K562 (cell line): ENCODE measurements at regions not wholly inside any gene's neighbourhood (a gene's known extent, or its start where the extent isn't known, plus 50 kb on each side); places are given as distances from the start of the nearest gene placed in this dataset.

Experiments used
- ATAC-seq: fragments of 200-7000 bp; cut with Tn5 transposase; 3 replicates; pipeline ENCODE4 v1.9.1; 2020; ENCODE audit warnings: moderate library complexity
- BruUV-seq: library from RNA; stranded (reverse); fragments of 400-500 nt; replicated peaks from 2 replicates; lab custom pipeline; 2021; lab: Mats Ljungman, UMichigan
- CTCF ChIA-PET: fragments of 300-600 bp; formaldehyde crosslinking; extraction: SDS; loops from one replicate; lab custom pipeline; 2021; ENCODE audit warnings: low intra/inter-chr PET ratio; lab: Yijun Ruan, JAX
- POLR2A ChIA-PET: fragments of 300-600, 350-650 bp; sonication (Branson Sonifier 250); formaldehyde crosslinking; extraction: SDS; loops from one replicate; lab custom pipeline; 2021; ENCODE audit warnings: antibody characterized with exemption, inconsistent platforms; lab: Yijun Ruan, JAX
- DNase-seq, 4 experiments: peaks; one replicate each; pipeline versions ENCODE4 v3.0.0 to v3.0.0-alpha.2; 2011 to 2018; ENCODE audit warnings: low spot score in 3 of 4, mixed read lengths in 3 of 4; ENCODE audit errors: extremely low read depth in 1 of 4
- FAIRE-seq: peaks from 2 replicates; lab custom pipeline; 2011; peaks lifted over from hg19 to GRCh38; lab: Jason Lieb, UNC
- H2AFZ ChIP-seq: 2 replicates; pipeline ENCODE4 v1.6.0; 2011; ENCODE audit warnings: low read depth, low read length, control low read depth, inconsistent platforms
- H3K27ac ChIP-seq: fragments of 200-600 bp; 3 replicates; pipeline ENCODE4 v1.8.0; 2011; ENCODE audit warnings: low read depth, mild to moderate bottlenecking, control low read depth, inconsistent platforms, low read length, moderate library complexity, mixed read lengths; ENCODE audit errors: extremely low read depth
- H3K27me3 ChIP-seq, 2 experiments: fragments of 300-600 bp in 1 of 2; 2 replicates in 1 of 2; 3 replicates in 1 of 2; pipeline versions ENCODE4 v1.6.0 to v1.8.0; 2011; ENCODE audit warnings: inconsistent platforms in 2 of 2, low read length in 2 of 2, mild to moderate bottlenecking in 1 of 2, mixed read lengths in 1 of 2, moderate library complexity in 1 of 2; ENCODE audit not compliant: control insufficient read depth in 2 of 2, insufficient read depth in 2 of 2
- H3K36me3 ChIP-seq: fragments of 300-600 bp; 3 replicates; pipeline ENCODE4 v1.8.0; 2011; ENCODE audit warnings: mild to moderate bottlenecking, low read length, inconsistent platforms; ENCODE audit not compliant: control insufficient read depth, insufficient read depth
- H3K4me1 ChIP-seq, 2 experiments: fragments of 200-600 bp in 1 of 2; replicated peaks in 1 of 2; 2 replicates in 1 of 2; 3 replicates in 1 of 2; pipeline versions ENCODE4 v1.5.1 to v1.8.0; 2011; ENCODE audit warnings: inconsistent platforms in 2 of 2, low read length in 2 of 2, mild to moderate bottlenecking in 1 of 2, mixed read lengths in 1 of 2, moderate library complexity in 1 of 2; ENCODE audit not compliant: control insufficient read depth in 2 of 2, insufficient read depth in 2 of 2
- H3K4me2 ChIP-seq: 2 replicates; pipeline ENCODE4 v1.6.1; 2011; ENCODE audit warnings: low read length, control low read depth, inconsistent platforms, mixed read lengths; ENCODE audit not compliant: insufficient read depth
- H3K4me3 ChIP-seq: fragments of 200-600 bp; sonication (generic), shearing (Covaris generic); 2 replicates; pipeline ENCODE4 v1.5.1; 2016; ENCODE audit warnings: control low read depth, inconsistent platforms
- H3K79me2 ChIP-seq: fragments of 200-600 bp; 3 replicates; pipeline ENCODE4 v1.8.0; 2011; ENCODE audit warnings: low read length, inconsistent platforms; ENCODE audit not compliant: control insufficient read depth, insufficient read depth
- H3K9ac ChIP-seq, 2 experiments: 2 replicates each; pipeline versions ENCODE4 v1.6.0 to v1.6.1; 2011; ENCODE audit warnings: low read depth in 2 of 2, low read length in 2 of 2, control low read depth in 1 of 2, inconsistent platforms in 1 of 2, mild to moderate bottlenecking in 1 of 2, mixed read lengths in 1 of 2; ENCODE audit not compliant: insufficient read depth in 1 of 2
- H3K9me1 ChIP-seq: one replicate; pipeline ENCODE4 v1.6.0; 2011; ENCODE audit warnings: inconsistent platforms, mild to moderate bottlenecking, low read length, moderate library complexity; ENCODE audit not compliant: control insufficient read depth, insufficient read depth
- H3K9me3 ChIP-seq: replicated peaks from 2 replicates; pipeline ENCODE4 v1.5.1; 2011; ENCODE audit warnings: low read depth, low read length, inconsistent platforms; ENCODE audit not compliant: control insufficient read depth, insufficient read depth
- H4K20me1 ChIP-seq: replicated peaks from 2 replicates; pipeline ENCODE4 v1.6.1; 2011; ENCODE audit warnings: low read length, inconsistent platforms, mixed read lengths; ENCODE audit not compliant: control insufficient read depth, insufficient read depth
- CBFA2T2 ChIP-seq: fragments of 450-650 bp; conservative IDR thresholded peaks from 2 replicates; pipeline ENCODE4 v1.6.1; 2017; ENCODE audit warnings: mild to moderate bottlenecking
- FOXJ3 ChIP-seq: sonication (generic); formaldehyde crosslinking; IDR thresholded peaks from 2 replicates; pipeline ENCODE4 v1.4.0; 2020; ENCODE audit warnings: mild to moderate bottlenecking, missing genetic modification reagents
- GTF2F1 ChIP-seq: IDR thresholded peaks from 2 replicates; pipeline ENCODE4 v1.6.1; 2011; ENCODE audit warnings: low read depth, low read length, improper control_type of control experiment
- MIER1 ChIP-seq: fragments of 450-650 bp; IDR thresholded peaks from 2 replicates; pipeline ENCODE4 v1.6.1; 2016; ENCODE audit warnings: antibody characterized with exemption, mild to moderate bottlenecking, low read depth
- NFATC3 ChIP-seq: fragments of 450-650 bp; IDR thresholded peaks from 2 replicates; pipeline ENCODE4 v1.6.1; 2017; ENCODE audit warnings: mild to moderate bottlenecking
- SAP30 ChIP-seq: fragments of 200-600 bp; sonication (generic); IDR thresholded peaks from 2 replicates; pipeline ENCODE4 v1.6.1; 2012; ENCODE audit warnings: borderline replicate concordance, low read depth, mild to moderate bottlenecking, moderate library complexity, low read length, control low read depth, inconsistent platforms; ENCODE audit not compliant: insufficient read depth, poor library complexity, severe bottlenecking
- TCF7 ChIP-seq: sonication (generic); IDR thresholded peaks from 2 replicates; pipeline ENCODE4 v1.6.1; 2016; ENCODE audit warnings: antibody characterized with exemption, borderline replicate concordance
- TFAM ChIP-seq: fragments of 250-450 bp; sonication (Bioruptor Pico); conservative IDR thresholded peaks from 2 replicates; pipeline ENCODE4 v1.5.0; 2021; ENCODE audit warnings: mild to moderate bottlenecking, moderate library complexity
- TGIF2 ChIP-seq: sonication (generic); formaldehyde crosslinking; IDR thresholded peaks from 2 replicates; pipeline ENCODE4 v1.8.1; 2022; ENCODE audit warnings: mild to moderate bottlenecking, missing genetic modification reagents, moderate library complexity
- THRAP3 ChIP-seq: fragments of 450-650 bp; IDR thresholded peaks from 2 replicates; pipeline ENCODE4 v1.6.1; 2016; ENCODE audit warnings: mild to moderate bottlenecking, inconsistent platforms, borderline replicate concordance
- ZNF174 ChIP-seq: fragments of 250-450 bp; sonication (Bioruptor Pico); IDR thresholded peaks from 2 replicates; pipeline ENCODE4 v1.4.0; 2020; ENCODE audit warnings: mild to moderate bottlenecking
- ZNF695 ChIP-seq: fragments of 450-650 bp; formaldehyde crosslinking; IDR thresholded peaks from 2 replicates; pipeline ENCODE4 v1.4.0; 2020; ENCODE audit warnings: mild to moderate bottlenecking, moderate library complexity
- WGBS: fragments of 100-300 bp; shearing (Covaris generic); methylation state at CpG from one replicate; pipeline ENCODE4 v1.1.6; 2016; ENCODE audit warnings: low coverage, mixed read lengths; ENCODE audit not compliant: insufficient coverage; ENCODE audit errors: missing lambda C conversion rate; 5-methylcytosine and 5-hydroxymethylcytosine counted together
- in situ Hi-C: fragments of 300-500 bp; cut with MboI; formaldehyde crosslinking; loops from 4 replicates; pipeline ENCODE4 v1.15.0; 2018; ENCODE audit warnings: inconsistent platforms, mixed read lengths
- intact Hi-C: fragments of 100-400 bp; cut with micrococcal nuclease; formaldehyde crosslinking; loops from 2 replicates; pipeline ENCODE4 v1.14.2; 2022

GRCh38 chr16:87006021-87006420, 311.2 kb downstream of the C16orf95 start:
- Histone ChIP-seq H3K9me1 (no peaks in the 10 kb centered on the region), H3K36me3 (no peaks in the 10 kb centered on the region), H3K4me2 (no peak overlapping the region), H3K4me1 (no peaks in the 10 kb centered on the region), H3K79me2 (no peaks in the 10 kb centered on the region), H3K27me3 (peaks cover 0 to 9% of the 10 kb centered on the region in 2 experiments; a peak in 2 of 5 replicates), H3K9me3 (no peaks in the 10 kb centered on the region), H3K27ac (no peak overlapping the region), H2AFZ (no peak overlapping the region), H4K20me1 (no peaks in the 10 kb centered on the region; the same call in 1 of the 2 replicates), H3K9ac (no peak overlapping the region), H3K4me3 (no peak overlapping the region)
- BruUV-seq, result no TSS peak
- FAIRE-seq (no peak), DNase-seq (no peak), ATAC-seq (no peak)
- intact Hi-C loops, result no loop called here
- in situ Hi-C loops, result no loop called here
- ChIA-PET CTCF (no interaction called here), POLR2A (no interaction called here)
- 4% methylated on average over 6 of the region's 6 CpGs for WGBS
- no peak for TF ChIP-seq THRAP3
- TF ChIP-seq ZNF695 (CRISPR knock-in tag), result no peak
- TF ChIP-seq GTF2F1, result no peak
- no peak for TF ChIP-seq TGIF2 (CRISPR knock-in tag)
- TF ChIP-seq ZNF174 (CRISPR knock-in tag), result no peak
- TF ChIP-seq MIER1, result no peak
- no peak for TF ChIP-seq CBFA2T2
- no peak for TF ChIP-seq NFATC3
- no peak for TF ChIP-seq TCF7
- no peak for TF ChIP-seq TFAM (CRISPR knock-in tag)
- TF ChIP-seq SAP30, result no peak
- TF ChIP-seq FOXJ3 (CRISPR knock-in tag), result no peak
